LNCaP clone FGC (cell line): ENCODE measurements at regions not wholly inside any gene's neighbourhood (a gene's known extent, or its start where the extent isn't known, plus 50 kb on each side); places are given as distances from the start of the nearest gene placed in this dataset.

Experiments
- DNase-seq: peaks from one replicate; pipeline ENCODE4 v3.0.0-alpha.2; 2011; ENCODE audit warnings: low read depth
- H3K4me3 ChIP-seq: 2 replicates; pipeline ENCODE4 v1.5.1; 2011; ENCODE audit warnings: mild to moderate bottlenecking, low read depth, low read length, control low read depth
- TF ChIP-seq, protein P1 (sequence below): IDR thresholded peaks from 2 replicates; pipeline ENCODE4 v1.5.1; 2012; ENCODE audit warnings: mild to moderate bottlenecking; ENCODE audit not compliant: control insufficient read depth, insufficient read depth; ENCODE audit errors: extremely low read depth

- TF ChIP-seq, protein P1, sequence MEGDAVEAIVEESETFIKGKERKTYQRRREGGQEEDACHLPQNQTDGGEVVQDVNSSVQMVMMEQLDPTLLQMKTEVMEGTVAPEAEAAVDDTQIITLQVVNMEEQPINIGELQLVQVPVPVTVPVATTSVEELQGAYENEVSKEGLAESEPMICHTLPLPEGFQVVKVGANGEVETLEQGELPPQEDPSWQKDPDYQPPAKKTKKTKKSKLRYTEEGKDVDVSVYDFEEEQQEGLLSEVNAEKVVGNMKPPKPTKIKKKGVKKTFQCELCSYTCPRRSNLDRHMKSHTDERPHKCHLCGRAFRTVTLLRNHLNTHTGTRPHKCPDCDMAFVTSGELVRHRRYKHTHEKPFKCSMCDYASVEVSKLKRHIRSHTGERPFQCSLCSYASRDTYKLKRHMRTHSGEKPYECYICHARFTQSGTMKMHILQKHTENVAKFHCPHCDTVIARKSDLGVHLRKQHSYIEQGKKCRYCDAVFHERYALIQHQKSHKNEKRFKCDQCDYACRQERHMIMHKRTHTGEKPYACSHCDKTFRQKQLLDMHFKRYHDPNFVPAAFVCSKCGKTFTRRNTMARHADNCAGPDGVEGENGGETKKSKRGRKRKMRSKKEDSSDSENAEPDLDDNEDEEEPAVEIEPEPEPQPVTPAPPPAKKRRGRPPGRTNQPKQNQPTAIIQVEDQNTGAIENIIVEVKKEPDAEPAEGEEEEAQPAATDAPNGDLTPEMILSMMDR = no peak
- DNase-seq = no peak
- no peak overlapping the region for H3K4me3 ChIP-seq
These were observed 113.6 kb upstream of the GRIK3 start for GRCh38 chr1:37147906-37148305.

- no peak overlapping the region for H3K4me3 ChIP-seq
- TF ChIP-seq, protein P1 = no peak
- no peak for DNase-seq
These were observed 114.3 kb upstream of the GRIK3 start for GRCh38 chr1:37148663-37149062.

DNA sequence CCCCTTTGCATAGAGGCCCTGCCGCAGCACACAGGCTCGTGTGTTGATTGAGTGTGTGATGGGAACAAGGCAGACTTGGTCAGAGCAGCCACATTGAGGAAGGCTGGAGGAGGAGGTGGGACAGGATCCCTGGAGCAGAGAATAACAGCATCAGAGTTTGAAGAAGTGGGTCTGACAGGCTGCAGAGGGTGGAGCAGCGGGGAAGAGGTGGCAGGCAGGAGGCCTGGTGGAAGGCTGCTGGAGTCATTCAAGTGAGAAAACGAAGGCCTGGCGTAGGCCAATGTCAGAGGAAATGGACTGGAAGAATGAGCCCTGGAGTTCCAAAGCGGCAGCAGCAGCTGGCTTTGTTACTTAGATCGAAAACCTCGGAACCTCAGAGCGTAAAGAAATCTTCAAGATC lies 115.0 kb upstream of the GRIK3 start:
- TF ChIP-seq, protein P1 = no peak
- no peak for DNase-seq
- H3K4me3 ChIP-seq = no peak overlapping the region

DNA sequence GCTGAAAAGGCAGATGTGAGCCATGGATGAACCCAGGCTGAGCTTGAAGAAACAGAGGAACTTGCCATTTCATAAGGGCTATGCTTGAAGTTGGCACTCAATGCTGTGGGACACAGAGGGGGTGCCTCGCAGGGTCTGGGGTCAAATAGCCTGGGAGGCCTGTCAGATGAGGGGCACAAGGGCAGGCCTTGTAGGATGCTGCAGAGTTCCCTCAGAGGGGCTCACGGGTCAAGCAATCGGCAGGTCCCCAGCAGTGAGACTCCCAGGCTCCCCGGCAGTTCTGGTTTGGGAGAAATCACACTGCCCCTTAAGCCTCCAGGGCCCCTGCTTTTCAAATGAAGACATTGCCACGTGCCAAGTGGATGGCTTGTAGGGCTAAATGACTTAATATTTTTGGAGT lies 116.7 kb upstream of the GRIK3 start:
- no peak overlapping the region for H3K4me3 ChIP-seq
- no peak for DNase-seq

DNA sequence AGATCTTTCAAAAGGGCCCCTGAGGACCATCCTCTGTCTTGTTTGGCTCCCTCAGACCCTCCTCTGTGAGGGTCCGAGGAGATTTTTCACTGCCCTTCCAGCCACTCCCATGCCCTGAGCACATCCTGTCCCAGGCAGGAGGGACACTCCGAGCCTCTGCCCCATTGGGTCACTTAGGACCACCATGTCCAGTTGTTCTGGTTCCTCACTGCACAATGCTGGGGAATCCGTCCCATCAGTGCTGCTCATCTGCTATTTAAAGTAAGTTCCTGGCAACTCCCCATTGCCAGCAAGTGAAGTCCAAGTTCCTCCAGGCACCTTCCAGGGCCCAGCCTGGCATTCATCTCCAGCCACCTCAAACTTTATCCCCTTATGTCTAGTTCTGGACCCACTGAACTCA lies 117.5 kb upstream of the GRIK3 start:
- H3K4me3 ChIP-seq = no peak overlapping the region
- DNase-seq = no peak
- TF ChIP-seq, protein P1 = no peak

More for the DNA sequence above, 116.7 kb upstream of the GRIK3 start:
- TF ChIP-seq, protein P1 = no peak

- TF ChIP-seq, protein P1 = no peak
- DNase-seq = no peak
- H3K4me3 ChIP-seq = no peak overlapping the region
These were observed 118.2 kb upstream of the GRIK3 start for GRCh38 chr1:37152491-37152890.
